Glutamatergic neuron (in vitro differentiated cells): ENCODE measurements at regions not wholly inside any gene's neighbourhood (a gene's known extent, or its start where the extent isn't known, plus 50 kb on each side); places are given as distances from the start of the nearest gene placed in this dataset.

ENCODE experiments used
- DNase-seq: peaks from one replicate; pipeline ENCODE4 v3.0.0; 2022
- H3K27ac Mint-ChIP-seq: one replicate; pipeline ENCODE4 v1.8.0; 2020; ENCODE audit warnings: mild to moderate bottlenecking, mixed read lengths, inconsistent platforms; ENCODE audit not compliant: unreplicated experiment
- H3K27me3 Mint-ChIP-seq: one replicate; pipeline ENCODE4 v1.8.0; 2020; ENCODE audit warnings: mild to moderate bottlenecking, moderate library complexity, mixed read lengths, inconsistent platforms; ENCODE audit not compliant: unreplicated experiment
- H3K36me3 Mint-ChIP-seq: one replicate; pipeline ENCODE4 v1.8.0; 2020; ENCODE audit warnings: mild to moderate bottlenecking, mixed read lengths, inconsistent platforms; ENCODE audit not compliant: unreplicated experiment
- H3K4me1 Mint-ChIP-seq: one replicate; pipeline ENCODE4 v1.8.0; 2020; ENCODE audit warnings: mild to moderate bottlenecking, low read depth, mixed read lengths, inconsistent platforms; ENCODE audit not compliant: unreplicated experiment
- H3K4me3 Mint-ChIP-seq: one replicate; pipeline ENCODE4 v1.8.0; 2020; ENCODE audit warnings: mild to moderate bottlenecking, mixed read lengths, inconsistent platforms; ENCODE audit not compliant: unreplicated experiment
- H3K9me3 Mint-ChIP-seq: one replicate; pipeline ENCODE4 v1.8.0; 2020; ENCODE audit warnings: mild to moderate bottlenecking, moderate library complexity, mixed read lengths, inconsistent platforms; ENCODE audit not compliant: unreplicated experiment
- TF ChIP-seq, protein P1 (sequence below): fragments of 200-600 bp; sonication (generic); IDR thresholded peaks from one replicate; pipeline ENCODE4 v1.5.0; 2021; ENCODE audit not compliant: partially characterized antibody, unreplicated experiment

DNA sequence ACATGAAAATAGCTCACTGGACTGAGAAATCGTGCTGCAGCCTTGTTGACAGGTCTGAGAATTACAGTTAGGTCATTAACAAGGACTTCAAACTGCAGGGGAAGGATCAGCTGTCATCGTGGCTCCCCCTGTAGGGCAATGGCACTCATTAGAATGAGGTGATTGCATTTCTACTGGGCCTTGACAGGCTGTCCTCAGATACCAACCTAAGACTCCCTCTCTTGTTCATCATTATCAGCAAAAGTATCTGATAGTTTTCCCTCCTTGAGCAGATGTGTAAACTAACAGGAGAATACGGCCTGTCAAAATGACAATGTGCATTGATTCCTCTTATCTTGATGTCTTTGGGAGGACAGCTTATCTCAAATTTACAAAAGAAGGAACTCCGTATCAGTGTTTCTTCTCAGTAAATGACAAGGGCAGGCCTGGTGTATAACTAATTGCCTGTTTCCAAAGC, 648.5 kb upstream of the LRRN3 start:
- H3K36me3 Mint-ChIP-seq: no peaks in the 10 kb centered on the region
- H3K4me3 Mint-ChIP-seq: no peak overlapping the region
- peak overlapping the region; percentile 28 for H3K27ac Mint-ChIP-seq
- H3K9me3 Mint-ChIP-seq: no peaks in the 10 kb centered on the region
- peak; percentile 70 for DNase-seq
- TF ChIP-seq, protein P1, sequence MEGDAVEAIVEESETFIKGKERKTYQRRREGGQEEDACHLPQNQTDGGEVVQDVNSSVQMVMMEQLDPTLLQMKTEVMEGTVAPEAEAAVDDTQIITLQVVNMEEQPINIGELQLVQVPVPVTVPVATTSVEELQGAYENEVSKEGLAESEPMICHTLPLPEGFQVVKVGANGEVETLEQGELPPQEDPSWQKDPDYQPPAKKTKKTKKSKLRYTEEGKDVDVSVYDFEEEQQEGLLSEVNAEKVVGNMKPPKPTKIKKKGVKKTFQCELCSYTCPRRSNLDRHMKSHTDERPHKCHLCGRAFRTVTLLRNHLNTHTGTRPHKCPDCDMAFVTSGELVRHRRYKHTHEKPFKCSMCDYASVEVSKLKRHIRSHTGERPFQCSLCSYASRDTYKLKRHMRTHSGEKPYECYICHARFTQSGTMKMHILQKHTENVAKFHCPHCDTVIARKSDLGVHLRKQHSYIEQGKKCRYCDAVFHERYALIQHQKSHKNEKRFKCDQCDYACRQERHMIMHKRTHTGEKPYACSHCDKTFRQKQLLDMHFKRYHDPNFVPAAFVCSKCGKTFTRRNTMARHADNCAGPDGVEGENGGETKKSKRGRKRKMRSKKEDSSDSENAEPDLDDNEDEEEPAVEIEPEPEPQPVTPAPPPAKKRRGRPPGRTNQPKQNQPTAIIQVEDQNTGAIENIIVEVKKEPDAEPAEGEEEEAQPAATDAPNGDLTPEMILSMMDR: peak; percentile 70
- no peaks in the 10 kb centered on the region for H3K27me3 Mint-ChIP-seq
- no peaks in the 10 kb centered on the region for H3K4me1 Mint-ChIP-seq

DNA sequence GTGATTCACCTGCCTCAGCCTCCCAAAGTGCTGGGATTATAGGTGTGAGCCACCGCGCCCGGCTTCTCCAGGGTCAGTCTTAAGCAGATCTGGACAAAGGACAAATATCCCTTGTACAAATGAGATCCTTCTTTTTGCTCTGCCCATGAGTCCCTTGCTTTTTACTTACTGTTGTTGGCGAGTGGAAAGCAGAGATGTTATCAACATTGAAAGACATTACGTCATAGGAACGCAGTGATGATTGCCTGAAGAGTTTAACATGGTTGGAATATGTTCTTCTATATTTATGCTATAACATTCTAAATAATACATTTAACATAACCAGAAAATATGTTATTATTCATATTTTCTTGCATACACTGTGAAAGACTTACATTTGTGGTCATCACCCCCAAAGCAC, 644.3 kb upstream of the LRRN3 start:
- no peak overlapping the region for H3K27ac Mint-ChIP-seq
- H3K4me3 Mint-ChIP-seq: no peak overlapping the region
- no peaks in the 10 kb centered on the region for H3K9me3 Mint-ChIP-seq
- no peaks in the 10 kb centered on the region for H3K27me3 Mint-ChIP-seq
- DNase-seq: no peak
- no peaks in the 10 kb centered on the region for H3K36me3 Mint-ChIP-seq
- TF ChIP-seq, protein P1: no peak
- no peaks in the 10 kb centered on the region for H3K4me1 Mint-ChIP-seq

DNA sequence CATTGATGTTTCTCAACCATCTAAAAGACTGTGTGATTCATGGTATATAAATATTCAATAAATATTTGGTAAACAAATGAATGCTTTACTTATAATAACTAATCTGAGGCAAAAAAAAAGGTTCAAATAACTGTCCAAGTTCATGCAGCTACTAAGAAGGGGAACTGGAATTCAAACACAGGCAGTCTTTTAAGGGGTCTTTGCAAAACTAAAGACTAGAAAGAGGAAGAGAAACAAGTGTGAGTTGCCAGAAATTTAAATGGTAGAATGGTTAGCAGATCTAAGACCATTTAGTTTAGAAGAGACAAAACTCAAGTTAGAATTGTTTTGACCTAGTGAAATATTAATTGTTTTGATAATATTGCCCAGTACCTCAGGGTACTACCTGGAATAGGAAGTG, 642.0 kb upstream of the LRRN3 start:
- Mint-ChIP-seq H3K4me1 (no peaks in the 10 kb centered on the region), H3K9me3 (no peaks in the 10 kb centered on the region), H3K4me3 (no peak overlapping the region), H3K27ac (no peak overlapping the region), H3K27me3 (no peaks in the 10 kb centered on the region), H3K36me3 (no peaks in the 10 kb centered on the region)
- TF ChIP-seq, protein P1: no peak
- DNase-seq: no peak

DNA sequence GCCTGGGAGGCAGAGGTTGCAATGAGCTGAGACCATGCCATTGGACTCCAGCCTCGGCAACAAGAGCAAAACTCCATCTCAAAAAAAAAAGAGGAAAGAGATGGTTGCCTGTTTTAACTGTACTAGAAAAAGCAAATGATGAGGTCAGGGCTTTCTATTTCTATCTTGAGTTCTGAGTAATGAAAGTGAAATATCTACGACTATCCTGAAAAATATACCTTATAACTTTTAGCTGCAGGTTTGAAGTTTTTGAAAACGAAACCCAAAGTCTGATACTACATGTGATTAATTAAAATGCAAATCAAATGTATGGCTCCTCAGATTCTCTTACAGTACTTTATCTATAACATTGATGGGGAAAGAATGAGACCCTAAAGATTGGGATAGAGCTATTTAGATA, 636.2 kb upstream of the LRRN3 start:
- Mint-ChIP-seq H3K4me1 (no peaks in the 10 kb centered on the region), H3K27ac (no peak overlapping the region), H3K4me3 (no peak overlapping the region), H3K27me3 (no peaks in the 10 kb centered on the region), H3K36me3 (no peaks in the 10 kb centered on the region), H3K9me3 (peaks cover 2% of the 10 kb centered on the region)
- TF ChIP-seq, protein P1: no peak
- DNase-seq: no peak

DNA sequence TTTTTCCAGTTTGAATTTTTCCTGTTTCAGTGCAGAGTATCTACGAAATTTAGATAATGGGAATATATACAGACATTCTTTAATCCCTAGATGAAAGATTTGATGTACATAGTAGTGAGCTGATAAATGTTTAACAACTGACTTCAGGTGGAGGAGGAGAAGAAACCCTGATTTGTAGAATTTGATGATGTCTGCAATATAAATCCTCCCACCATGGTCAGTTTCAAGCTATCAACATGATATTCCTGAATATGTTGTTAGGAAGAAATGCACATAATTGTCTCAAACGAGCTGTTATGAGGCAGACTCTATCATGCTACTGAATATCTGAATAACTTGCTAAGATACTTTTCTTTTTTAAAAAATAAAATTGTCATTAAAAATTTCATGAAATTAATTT, 629.3 kb upstream of the LRRN3 start:
- TF ChIP-seq, protein P1: no peak
- H3K27ac Mint-ChIP-seq: no peak overlapping the region
- H3K4me3 Mint-ChIP-seq: no peak overlapping the region
- H3K4me1 Mint-ChIP-seq: no peaks in the 10 kb centered on the region
- peaks cover 2% of the 10 kb centered on the region for H3K9me3 Mint-ChIP-seq
- H3K36me3 Mint-ChIP-seq: no peaks in the 10 kb centered on the region
- H3K27me3 Mint-ChIP-seq: no peaks in the 10 kb centered on the region
- DNase-seq: no peak
